ENCODE measurements at regions not wholly inside any gene's neighbourhood (a gene's known extent, or its start where the extent isn't known, plus 50 kb on each side); places are given as distances from the start of the nearest gene placed in this dataset.

DNA sequence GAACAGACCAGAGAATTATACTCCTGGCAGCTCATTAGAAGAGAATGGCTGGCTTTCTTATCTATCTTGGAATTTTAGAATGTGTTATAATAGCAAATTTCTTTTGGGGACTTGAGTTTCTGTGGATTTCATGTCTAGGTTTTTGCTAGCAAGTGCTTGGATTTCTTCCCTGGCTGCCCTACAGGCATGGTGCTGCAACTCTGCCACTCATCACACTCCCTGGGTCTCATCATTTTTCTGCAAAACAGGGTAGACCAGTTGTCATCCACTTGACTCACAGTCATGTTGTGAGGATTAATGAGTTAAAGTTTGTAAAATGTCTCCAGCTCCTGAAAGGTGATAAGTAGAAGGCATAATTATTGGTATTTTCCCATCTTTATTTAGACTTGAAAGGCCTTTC, 60.7 kb upstream of the LCORL start:
- Histone ChIP-seq H3K27me3 (no peaks in the 10 kb centered on the region), H3K4me1 (no peaks in the 10 kb centered on the region), H3K27ac (no peak overlapping the region), H3K9me3 (replicated peaks) (no peaks in the 10 kb centered on the region), H3K4me3 (no peak overlapping the region), H3K36me3 (no peaks in the 10 kb centered on the region)
- DNase-seq: no peak

- Histone ChIP-seq H3K4me1 (no peaks in the 10 kb centered on the region), H3K27ac (no peak overlapping the region), H3K9me3 (replicated peaks) (no peaks in the 10 kb centered on the region), H3K27me3 (no peaks in the 10 kb centered on the region), H3K4me3 (no peak overlapping the region), H3K36me3 (no peaks in the 10 kb centered on the region)
- no peak for DNase-seq
Observed at GRCh38 chr4:18081708-18082107, 60.2 kb upstream of the LCORL start.

DNA sequence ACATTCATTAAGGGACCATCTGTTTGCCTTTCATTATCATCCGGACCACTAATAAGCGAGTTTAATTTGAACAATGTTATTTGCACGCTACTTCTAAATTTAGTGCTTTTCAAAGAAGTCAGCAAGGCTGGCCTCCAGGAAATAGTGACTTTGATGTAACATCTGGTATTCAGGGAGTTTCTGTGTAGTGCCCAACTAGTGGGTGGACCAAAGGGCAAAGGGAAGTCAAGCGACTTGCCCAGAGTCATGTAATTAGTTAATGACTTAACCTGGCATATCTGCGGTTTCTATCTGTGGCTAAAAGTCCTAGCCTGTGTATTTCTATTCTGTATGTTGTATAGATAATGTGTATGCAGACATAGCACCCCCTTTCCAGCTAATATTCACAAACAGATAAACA, 56.3 kb upstream of the LCORL start:
- Histone ChIP-seq H3K9me3 (replicated peaks) (no peaks in the 10 kb centered on the region; the same call in 1 of the 2 replicates), H3K36me3 (no peaks in the 10 kb centered on the region), H3K4me3 (no peak overlapping the region), H3K27ac (no peak overlapping the region), H3K4me1 (no peaks in the 10 kb centered on the region), H3K27me3 (no peaks in the 10 kb centered on the region)
- no peak for DNase-seq

- Histone ChIP-seq H3K36me3 (no peaks in the 10 kb centered on the region), H3K27me3 (no peaks in the 10 kb centered on the region), H3K27ac (no peak overlapping the region), H3K9me3 (replicated peaks) (no peaks in the 10 kb centered on the region; the same call in 1 of the 2 replicates), H3K4me1 (no peaks in the 10 kb centered on the region), H3K4me3 (no peak overlapping the region)
- DNase-seq: peak; percentile 62 to 76
Observed at GRCh38 chr4:18075823-18076433, 54.4 kb upstream of the LCORL start.

DNA sequence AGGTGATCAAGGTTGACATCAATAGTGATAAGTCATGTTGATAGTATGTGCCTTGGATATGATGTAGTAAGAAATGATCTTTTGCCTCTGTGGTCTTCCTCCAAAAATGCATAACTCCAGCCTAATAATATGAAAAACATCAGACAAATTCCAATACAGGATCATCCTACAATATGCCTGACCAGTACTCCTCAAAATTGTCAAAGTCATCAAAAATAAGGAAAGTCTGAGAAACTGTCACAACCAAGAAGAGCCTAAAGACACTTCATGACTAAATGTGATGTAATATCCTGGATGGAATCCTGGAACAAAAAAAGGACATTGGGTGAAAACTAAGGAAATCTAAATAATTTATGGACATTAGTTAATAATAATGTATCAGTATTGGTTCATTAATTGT, 50.3 kb upstream of the LCORL start:
- H3K36me3 ChIP-seq: no peaks in the 10 kb centered on the region
- no peak overlapping the region for H3K4me3 ChIP-seq
- H3K27me3 ChIP-seq: no peaks in the 10 kb centered on the region; the same call in 1 of the 2 replicates
- H3K9me3 ChIP-seq (replicated peaks): no peaks in the 10 kb centered on the region; the same call in 1 of the 2 replicates
- DNase-seq: no peak
- no peaks in the 10 kb centered on the region for H3K4me1 ChIP-seq
- no peak overlapping the region for H3K27ac ChIP-seq

Data from SJCRH30 (cell line).